ENCODE measurements at regions not wholly inside any gene's neighbourhood (a gene's known extent, or its start where the extent isn't known, plus 50 kb on each side); places are given as distances from the start of the nearest gene placed in this dataset.

GRCh38 chr11:69562302-69562701, 78.7 kb upstream of the CCND1 start:
- Histone ChIP-seq H3K23me2 (ENCODE audit: insufficient read length, low read depth, low read length, poor library complexity, severe bottlenecking) (no peaks in the 10 kb centered on the region), H3K14ac (ENCODE audit: insufficient read depth, low read length) (no peak overlapping the region), H3K79me2 (ENCODE audit: insufficient read depth, low read length) (no peaks in the 10 kb centered on the region), H2BK15ac (ENCODE audit: low read depth, low read length) (no peak overlapping the region), H2BK12ac (ENCODE audit: insufficient read length, low read depth, low read length) (no peak overlapping the region), H3K9ac (ENCODE audit: extremely low read depth, insufficient read length, low read length) (no peak overlapping the region), H3T11ph (ENCODE audit: low read length) (no peak overlapping the region), H3K27ac (ENCODE audit: insufficient read length, low read depth, low read length) (no peak overlapping the region), H3K4me2 (ENCODE audit: insufficient read depth, insufficient read length, low read length) (no peak overlapping the region), H2AFZ (ENCODE audit: low read length) (no peak overlapping the region), H3K56ac (ENCODE audit: insufficient read length, low read depth, low read length) (no peak overlapping the region), H4K20me1 (ENCODE audit: control insufficient read depth, insufficient read depth, insufficient read length) (no peaks in the 10 kb centered on the region), H2BK120ac (ENCODE audit: low read depth, low read length, poor library complexity, severe bottlenecking) (no peak overlapping the region), H2AK5ac (ENCODE audit: insufficient read length, low read length) (no peak overlapping the region), H3K79me1 (ENCODE audit: insufficient read depth, low read depth, low read length, poor library complexity, severe bottlenecking) (no peaks in the 10 kb centered on the region), H2BK5ac (ENCODE audit: insufficient read length, low read length) (no peak overlapping the region), H3K23ac (ENCODE audit: insufficient read length, low read depth, low read length) (no peak overlapping the region), H4K91ac (ENCODE audit: insufficient read length, low read depth, low read length) (no peak overlapping the region), H3K18ac (ENCODE audit: insufficient read length, low read depth, low read length) (no peak overlapping the region), H3K9me3 (ENCODE audit: control insufficient read depth, low read depth, low read length) (no peaks in the 10 kb centered on the region), H2BK20ac (ENCODE audit: low read depth, low read length, poor library complexity, severe bottlenecking) (no peak overlapping the region), H3K4ac (ENCODE audit: low read depth, low read length) (no peak overlapping the region), H3K27me3 (ENCODE audit: insufficient read depth, low read length) (no peaks in the 10 kb centered on the region), H3K4me1 (ENCODE audit: insufficient read depth, low read length) (no peaks in the 10 kb centered on the region), H4K5ac (ENCODE audit: insufficient read length, low read depth, low read length) (no peak overlapping the region), H4K8ac (replicated peaks; ENCODE audit: insufficient read length, low read depth, low read length) (no peak overlapping the region)
- Mint-ChIP-seq H3K4me3 (no peak overlapping the region), H3K9me3 (peaks cover 4 to 7% of the 10 kb centered on the region in 2 experiments; a peak in 4 of 5 replicates), H3K36me3 (ENCODE audit: insufficient read depth in 1 of 3, low read depth in 3 of 3) (no peaks in the 10 kb centered on the region), H3K4me1 (no peaks in the 10 kb centered on the region; a peak in 1 of 4 replicates), H3K27ac (no peak overlapping the region), H3K27me3 (ENCODE audit: low read depth) (peaks cover 12% of the 10 kb centered on the region)
- DNase-seq: no peak
- no peak for TF ChIP-seq CTCF (conservative IDR thresholded peaks at IDR 0.05)
- no CpG with 5 or more reads among the region's 4 CpGs for WGBS (ENCODE audit: extremely low coverage, insufficient read length, low lambda C conversion rate)

Measured in H9 (cell line).